MM.1S (cell line): ENCODE measurements at regions not wholly inside any gene's neighbourhood (a gene's known extent, or its start where the extent isn't known, plus 50 kb on each side); places are given as distances from the start of the nearest gene placed in this dataset.

Experiments
- CTCF ChIP-seq: fragments of 300-600 bp; sonication (generic); IDR thresholded peaks from 2 replicates; pipeline ENCODE4 v1.5.1; 2016; ENCODE audit warnings: antibody characterized with exemption, low read length, mixed read lengths
- EZH2 ChIP-seq: fragments of 300-600 bp; sonication (generic); optimal IDR thresholded peaks from 2 replicates; pipeline ENCODE3; 2017; ENCODE audit warnings: low read depth, mild to moderate bottlenecking, antibody characterized with exemption, low read length, mixed read lengths
- EZH2phosphoT487 ChIP-seq: fragments of 300-600 bp; sonication (generic); IDR thresholded peaks from 2 replicates; pipeline ENCODE4 v1.6.1; 2018; ENCODE audit warnings: antibody characterized with exemption, low read length

GRCh38 chr1:57845041-57845440, 421.2 kb upstream of the DAB1 start:
- TF ChIP-seq EZH2, result no peak
- TF ChIP-seq CTCF, result no peak
- no peak for TF ChIP-seq EZH2phosphoT487
